GM21423 (cell line): ENCODE measurements at regions not wholly inside any gene's neighbourhood (a gene's known extent, or its start where the extent isn't known, plus 50 kb on each side); places are given as distances from the start of the nearest gene placed in this dataset.
A peak's percentile ranks its signal among the peaks of the same experiment; 100 is the strongest.

ENCODE experiments used
- ATAC-seq: cut with Tn5 transposase; IDR thresholded peaks from one replicate; pipeline ENCODE4 v1.9.1; 2021; ENCODE audit warnings: mild to moderate bottlenecking, moderate library complexity; ENCODE audit not compliant: unreplicated experiment

DNA sequence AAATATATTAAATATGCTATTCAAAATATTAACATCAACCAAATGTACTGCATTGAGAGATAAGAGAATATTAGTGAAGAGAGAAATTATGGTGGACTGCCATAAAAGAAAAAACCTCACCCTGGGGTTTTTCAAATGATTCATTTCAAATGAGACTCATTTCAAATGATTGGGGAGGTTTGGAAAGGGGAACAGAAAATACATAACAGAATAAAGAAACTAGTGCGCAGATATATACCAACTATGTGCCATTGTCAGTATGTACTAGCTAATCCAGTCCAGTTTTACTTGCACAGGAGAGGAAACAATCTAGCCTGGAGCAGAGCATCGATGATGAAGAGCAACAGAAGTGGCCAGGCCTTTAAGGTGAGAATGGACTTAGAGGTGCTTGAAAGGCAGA is 651.6 kb upstream of the RORB start:
- peak; percentile 48 for ATAC-seq

GRCh38 chr9:73845954-73846690 is 651.0 kb upstream of the RORB start:
- ATAC-seq = no peak

DNA sequence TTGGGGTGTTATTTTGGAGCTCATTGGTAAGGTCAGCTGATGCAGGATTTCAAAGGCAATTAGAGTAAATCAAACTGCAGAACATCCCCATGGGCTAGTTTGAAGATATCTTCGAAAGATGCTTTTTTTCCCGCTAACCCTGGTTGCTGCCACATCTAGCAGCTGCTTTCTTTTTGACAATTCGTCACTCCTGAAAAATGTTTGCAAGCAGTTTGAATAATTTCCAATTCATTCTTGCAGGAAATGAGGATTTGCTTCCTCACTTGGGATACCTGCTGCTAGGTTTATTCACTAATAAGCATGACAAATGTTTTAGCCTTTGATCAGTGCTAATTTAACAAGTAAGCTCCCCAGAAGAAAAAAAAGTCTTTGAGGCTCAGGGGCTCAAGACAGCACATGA is 649.6 kb upstream of the RORB start:
- no peak for ATAC-seq

DNA sequence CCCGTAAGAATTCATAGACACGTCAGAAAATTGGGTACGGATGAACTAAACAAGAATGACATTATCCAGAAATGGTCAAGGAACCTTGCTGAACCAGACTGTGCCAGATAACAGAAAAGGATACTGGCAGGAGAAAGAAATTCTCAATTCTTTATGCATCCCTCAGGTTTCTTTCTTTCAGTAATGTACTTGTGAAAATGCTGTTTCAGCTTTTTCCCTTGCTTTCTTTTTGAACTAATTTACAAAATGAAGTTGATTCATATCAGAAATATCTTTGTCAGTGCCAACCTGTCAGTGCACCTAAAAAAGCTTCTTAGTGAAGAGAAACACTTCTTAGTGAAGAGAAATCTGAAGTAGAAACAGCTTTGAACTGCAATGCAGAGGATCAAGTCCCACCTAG is 643.6 kb upstream of the RORB start:
- no peak for ATAC-seq

DNA sequence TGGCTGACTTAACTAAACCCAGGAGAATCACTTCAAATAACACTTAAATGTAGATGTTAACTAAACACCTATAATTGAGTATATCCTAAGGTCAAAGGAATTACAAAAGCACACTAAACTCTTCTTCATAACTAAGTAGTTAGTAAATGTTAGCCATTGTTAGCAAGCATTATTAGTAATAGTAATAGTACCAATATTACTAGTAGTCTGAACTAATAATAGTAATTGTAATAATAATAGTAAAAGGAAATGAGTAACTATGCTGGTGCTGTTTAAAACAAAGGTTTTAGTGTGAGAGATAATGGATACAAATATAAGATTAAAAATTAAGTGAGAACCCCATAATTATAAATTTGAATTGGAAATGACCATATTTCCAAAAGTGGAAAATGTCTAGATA is 641.9 kb upstream of the RORB start:
- no peak for ATAC-seq

DNA sequence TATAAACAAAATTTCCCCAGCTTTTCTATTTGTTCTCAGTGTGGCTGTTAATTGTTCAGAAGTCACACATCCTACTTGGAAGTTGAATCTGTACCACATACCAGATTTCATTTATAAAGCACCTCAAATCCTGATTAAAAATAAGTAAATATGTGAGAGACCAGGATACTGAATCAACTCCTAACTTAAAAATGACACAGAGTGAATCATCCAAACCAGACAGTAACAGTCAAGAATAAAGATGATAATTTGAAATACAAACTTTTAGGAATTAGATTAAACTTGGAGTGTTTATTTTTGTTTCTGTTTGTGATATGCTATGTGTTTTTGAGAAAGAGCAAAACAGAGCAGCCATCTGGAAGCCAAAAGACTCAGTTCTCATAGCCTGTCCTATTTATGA is 633.2 kb upstream of the RORB start:
- no peak for ATAC-seq

- ATAC-seq = no peak
Observed at GRCh38 chr9:73866451-73866850, 630.7 kb upstream of the RORB start.

DNA sequence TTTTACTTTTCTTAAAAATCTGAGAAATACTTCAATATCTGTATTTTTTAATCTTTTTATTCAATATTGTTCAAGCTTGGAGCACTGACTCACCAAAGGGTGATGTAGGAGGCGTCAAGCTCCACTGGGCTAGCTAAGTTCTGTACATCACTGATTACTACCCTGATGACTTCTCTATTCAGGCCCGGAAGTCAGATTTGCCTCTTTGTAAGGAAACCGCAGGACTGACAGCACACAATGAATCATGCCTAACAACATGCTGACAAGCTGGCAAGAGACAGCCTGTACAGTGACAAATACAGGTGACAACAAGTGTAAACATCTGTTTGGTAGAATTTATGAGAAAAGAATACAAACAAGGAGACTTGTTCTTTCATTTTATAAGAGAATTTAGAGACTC is 627.9 kb upstream of the RORB start:
- peak; percentile 100 for ATAC-seq

- no peak for ATAC-seq
Observed at GRCh38 chr9:73871636-73872035, 625.5 kb upstream of the RORB start.

GRCh38 chr9:73872701-73873100 is 624.4 kb upstream of the RORB start:
- no peak for ATAC-seq

DNA sequence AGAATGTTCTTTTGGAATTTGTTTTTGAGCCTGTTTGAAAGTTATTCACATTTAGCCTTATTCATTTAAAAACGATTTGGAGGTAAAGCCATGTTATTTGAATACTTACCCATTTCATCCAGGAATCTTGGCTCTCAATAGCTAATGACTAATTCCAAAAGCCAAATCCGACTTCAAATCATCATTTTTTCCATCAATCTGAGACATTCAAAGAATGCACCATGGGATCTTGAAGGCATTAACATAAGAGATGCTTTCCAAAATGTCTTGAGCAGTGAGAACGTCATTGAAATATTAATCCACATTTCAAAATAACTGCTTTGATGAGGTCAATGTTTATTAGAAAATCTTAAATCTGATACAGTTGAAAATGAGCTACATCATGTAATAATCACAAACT is 617.0 kb upstream of the RORB start:
- no peak for ATAC-seq

- no peak for ATAC-seq
Observed at GRCh38 chr9:73889023-73889422, 608.1 kb upstream of the RORB start.

DNA sequence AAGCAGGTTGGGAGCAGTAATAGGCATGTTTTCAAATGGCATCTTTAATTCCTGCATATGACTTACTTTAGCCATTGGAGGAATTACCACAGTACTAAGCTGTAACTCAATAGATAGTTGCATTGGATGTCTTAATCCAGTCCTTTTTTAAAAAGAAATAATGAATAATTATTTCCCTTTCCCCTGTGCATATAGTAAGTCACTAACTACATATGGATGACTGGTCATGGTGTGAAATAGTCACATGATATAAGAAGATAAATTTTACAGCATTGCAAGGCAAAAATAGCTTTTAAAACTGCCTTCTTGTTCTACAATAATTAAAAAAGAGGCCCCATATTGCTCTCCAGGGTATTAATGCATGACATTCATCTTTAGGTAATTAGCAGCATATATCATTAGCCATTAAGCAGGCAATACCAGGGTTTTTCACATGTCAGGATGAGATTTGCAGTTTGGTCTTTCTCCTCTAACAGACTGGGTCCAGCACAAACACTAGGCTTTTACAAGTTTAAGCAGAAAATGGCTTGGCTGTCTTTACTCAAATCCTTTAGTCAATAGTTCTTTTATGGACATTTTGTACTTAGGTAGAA is 606.4 kb upstream of the RORB start:
- ATAC-seq = no peak

DNA sequence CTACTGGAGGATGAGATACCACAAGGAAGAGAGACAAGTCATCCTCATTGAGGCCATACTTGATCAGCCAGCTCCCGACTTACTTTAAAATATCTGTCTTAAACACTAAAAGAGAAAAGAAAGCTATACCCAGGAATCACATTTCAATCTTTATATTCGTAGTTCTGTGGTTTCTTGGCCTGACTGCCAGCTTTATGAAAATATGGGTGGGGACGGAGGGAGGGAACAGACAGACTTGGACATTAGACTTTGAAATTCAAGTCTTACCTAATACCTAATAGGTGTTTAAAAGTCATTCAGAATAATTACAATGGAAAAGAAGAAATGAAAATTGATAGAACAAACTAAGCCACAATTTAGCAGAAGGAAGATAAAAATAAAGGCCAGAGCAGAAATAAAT is 604.8 kb upstream of the RORB start:
- ATAC-seq = no peak

GRCh38 chr9:73893230-73893629 is 603.9 kb upstream of the RORB start:
- ATAC-seq = no peak

- ATAC-seq = no peak
Observed at GRCh38 chr9:73896061-73896460, 601.1 kb upstream of the RORB start.

- ATAC-seq = no peak
Observed at GRCh38 chr9:73906671-73907070, 590.5 kb upstream of the RORB start.

GRCh38 chr9:73911804-73912203 is 585.3 kb upstream of the RORB start:
- no peak for ATAC-seq

GRCh38 chr9:73916016-73916673 is 581.0 kb upstream of the RORB start:
- ATAC-seq = no peak

DNA sequence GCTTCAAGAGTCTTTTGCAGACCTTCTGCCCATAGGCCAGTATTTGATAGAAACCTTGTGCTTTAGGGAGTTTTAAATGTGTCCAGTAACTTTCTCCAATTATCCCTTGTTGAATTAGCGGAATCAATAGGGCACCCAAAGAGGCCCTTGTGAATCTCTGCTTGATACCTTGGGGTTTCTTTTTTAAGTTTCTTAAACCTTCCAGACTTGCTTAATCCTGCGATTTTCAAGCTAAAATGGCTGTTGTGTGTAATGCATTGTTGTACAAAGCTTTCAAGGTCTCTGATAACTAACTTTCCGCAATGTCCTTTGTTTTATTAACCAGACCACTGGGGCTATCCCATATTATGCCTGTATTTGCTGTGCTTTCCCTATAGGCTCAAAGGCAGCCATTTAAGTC is 577.4 kb upstream of the RORB start:
- ATAC-seq = no peak

- no peak for ATAC-seq
Observed at GRCh38 chr9:73923796-73924195, 573.3 kb upstream of the RORB start.

DNA sequence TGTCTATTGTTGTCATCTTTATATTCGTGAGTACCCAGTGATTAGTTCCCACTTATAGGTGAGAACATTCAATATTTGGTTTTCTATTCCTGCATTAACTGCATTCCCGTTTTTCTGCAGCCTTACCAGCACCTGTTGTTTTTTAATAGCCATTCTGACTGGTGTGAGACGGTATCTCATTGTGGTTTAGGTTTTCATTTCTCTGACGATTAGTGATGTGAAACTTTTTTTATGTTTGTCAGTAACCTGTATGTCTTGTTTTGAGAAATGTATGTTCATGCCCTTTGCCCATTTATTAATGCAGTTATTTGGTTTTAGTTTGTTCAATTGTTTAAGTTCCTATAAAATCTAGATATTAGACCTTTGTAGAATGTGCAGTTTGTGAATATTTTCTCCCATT is 546.0 kb upstream of the RORB start:
- no peak for ATAC-seq
